ENCODE measurements at regions not wholly inside any gene's neighbourhood (a gene's known extent, or its start where the extent isn't known, plus 50 kb on each side); places are given as distances from the start of the nearest gene placed in this dataset.
"Not testable (repeated sequence)": the region's sequence is repeated elsewhere in the genome, so short reads cannot be mapped to it uniquely, and the experiment has no call there.

- DNase-seq = peak; percentile 9
Observed at GRCh38 chr3:137121704-137122314, 164.0 kb downstream of the IL20RB start.

GRCh38 chr3:137131081-137131480, 173.3 kb downstream of the IL20RB start:
- no peak for DNase-seq

- no peak for DNase-seq
Observed at GRCh38 chr3:137134431-137134830, 176.6 kb downstream of the IL20RB start.

GRCh38 chr3:137148406-137148805, 190.6 kb downstream of the IL20RB start:
- no peak for DNase-seq

- DNase-seq = no peak
Observed at GRCh38 chr3:137148917-137149316, 191.1 kb downstream of the IL20RB start.

GRCh38 chr3:137150825-137151224, 193.0 kb downstream of the IL20RB start:
- no peak for DNase-seq

- not testable (repeated sequence) for DNase-seq
Observed at GRCh38 chr3:137153046-137153445, 195.3 kb downstream of the IL20RB start.

GRCh38 chr3:137163241-137163871, 205.6 kb downstream of the IL20RB start:
- no peak for DNase-seq

- DNase-seq = no peak
Observed at GRCh38 chr3:137163958-137164357, 206.2 kb downstream of the IL20RB start.

GRCh38 chr3:137165117-137165806, 207.5 kb downstream of the IL20RB start:
- no peak for DNase-seq

GRCh38 chr3:137171834-137172603, 214.2 kb downstream of the IL20RB start:
- no peak for DNase-seq

- DNase-seq = no peak
Observed at GRCh38 chr3:137172728-137173127, 214.9 kb downstream of the IL20RB start.

GRCh38 chr3:137174514-137174913, 216.7 kb downstream of the IL20RB start:
- no peak for DNase-seq

- no peak for DNase-seq
Observed at GRCh38 chr3:137180220-137180619, 222.4 kb downstream of the IL20RB start.

GRCh38 chr3:137191133-137191923, 233.5 kb downstream of the IL20RB start:
- no peak for DNase-seq

- DNase-seq = no peak
Observed at GRCh38 chr3:137191951-137192350, 234.2 kb downstream of the IL20RB start.

- DNase-seq = no peak
Observed at GRCh38 chr3:137194301-137194700, 236.5 kb downstream of the IL20RB start.

- not testable (repeated sequence) for DNase-seq
Observed at GRCh38 chr3:137198374-137198773, 240.6 kb downstream of the IL20RB start.

- DNase-seq = no peak
Observed at GRCh38 chr3:137199678-137200077, 241.9 kb downstream of the IL20RB start.

GRCh38 chr3:137201066-137201465, 243.3 kb downstream of the IL20RB start:
- no peak for DNase-seq

- DNase-seq = no peak
Observed at GRCh38 chr3:137202941-137203340, 245.2 kb downstream of the IL20RB start.

- DNase-seq = no peak
Observed at GRCh38 chr3:137204409-137204808, 246.6 kb downstream of the IL20RB start.

All from NCI-H1048 (cell line).